Activated CD8-positive, alpha-beta T cell treated with anti-CD3 and anti-CD28 coated beads for 36 hours (primary cell): ENCODE measurements at regions not wholly inside any gene's neighbourhood (a gene's known extent, or its start where the extent isn't known, plus 50 kb on each side); places are given as distances from the start of the nearest gene placed in this dataset.
"Not testable (repeated sequence)": the region's sequence is repeated elsewhere in the genome, so short reads cannot be mapped to it uniquely, and the experiment has no call there.

Experiments used
- ATAC-seq: fragments of 200-7000 bp; cut with Tn5 transposase; one replicate; pipeline ENCODE4 v1.10.0; 2021; ENCODE audit warnings: mild to moderate bottlenecking, moderate library complexity
- CTCF ChIA-PET: fragments of 350-600 bp; sonication (Branson Sonifier 250); formaldehyde crosslinking; loops from one replicate; lab custom pipeline; 2021; ENCODE audit warnings: antibody characterized with exemption; lab: Charles Lee
- POLR2A ChIA-PET: fragments of 350-600 bp; sonication (Branson Sonifier 250); formaldehyde crosslinking; loops from one replicate; lab custom pipeline; 2021; ENCODE audit warnings: antibody characterized with exemption; lab: Charles Lee
- DNase-seq: peaks from one replicate; pipeline ENCODE4 v3.0.0-alpha.2; 2020
- H3K27ac Mint-ChIP-seq: one replicate; pipeline ENCODE4 v1.8.0; 2021; ENCODE audit warnings: mild to moderate bottlenecking, mixed read lengths
- H3K27me3 Mint-ChIP-seq: one replicate; pipeline ENCODE4 v1.8.0; 2021; ENCODE audit warnings: mixed read lengths
- H3K36me3 Mint-ChIP-seq: one replicate; pipeline ENCODE4 v1.8.0; 2021; ENCODE audit warnings: low read depth, mixed read lengths
- H3K4me1 Mint-ChIP-seq: one replicate; pipeline ENCODE4 v1.8.0; 2021; ENCODE audit warnings: low read depth, mixed read lengths
- H3K4me3 Mint-ChIP-seq: one replicate; pipeline ENCODE4 v1.8.0; 2021; ENCODE audit warnings: mild to moderate bottlenecking, moderate library complexity, mixed read lengths
- H3K9me3 Mint-ChIP-seq: one replicate; pipeline ENCODE4 v1.8.0; 2021; ENCODE audit warnings: mixed read lengths
- CTCF ChIP-seq: fragments of 200-600 bp; IDR thresholded peaks from one replicate; pipeline ENCODE4 v1.8.0; 2022; ENCODE audit warnings: antibody characterized with exemption, mild to moderate bottlenecking
- intact Hi-C: fragments of 100-400 bp; cut with micrococcal nuclease; formaldehyde crosslinking; loops from one replicate; pipeline ENCODE4 v1.10.0; 2022

GRCh38 chr2:129015397-129016285 lies 697.0 kb upstream of the HS6ST1 start:
- Mint-ChIP-seq H3K27me3 (no peaks in the 10 kb centered on the region), H3K27ac (no peak overlapping the region), H3K36me3 (no peaks in the 10 kb centered on the region), H3K4me1 (no peaks in the 10 kb centered on the region), H3K4me3 (no peak overlapping the region), H3K9me3 (no peaks in the 10 kb centered on the region)
- TF ChIP-seq CTCF = no peak
- intact Hi-C loops = no loop called here
- CTCF ChIA-PET = no interaction called here
- ATAC-seq = no peak
- DNase-seq = no peak
- POLR2A ChIA-PET = no interaction called here

- no peak overlapping the region for H3K4me3 Mint-ChIP-seq
- intact Hi-C loops = no loop called here
- no peaks in the 10 kb centered on the region for H3K9me3 Mint-ChIP-seq
- no peak for TF ChIP-seq CTCF
- DNase-seq (no peak), ATAC-seq (no peak)
- CTCF ChIA-PET = no interaction called here
- no peaks in the 10 kb centered on the region for H3K36me3 Mint-ChIP-seq
- no peak overlapping the region for H3K27ac Mint-ChIP-seq
- POLR2A ChIA-PET = no interaction called here
- H3K4me1 Mint-ChIP-seq = no peaks in the 10 kb centered on the region
- H3K27me3 Mint-ChIP-seq = no peaks in the 10 kb centered on the region
Observed at GRCh38 chr2:129016972-129017371, 698.3 kb upstream of the HS6ST1 start.

GRCh38 chr2:129024796-129025195 lies 706.1 kb upstream of the HS6ST1 start:
- ATAC-seq (no peak), DNase-seq (no peak)
- TF ChIP-seq CTCF = no peak
- CTCF ChIA-PET = no interaction called here
- H3K27me3 Mint-ChIP-seq = no peaks in the 10 kb centered on the region
- intact Hi-C loops = no loop called here
- no peaks in the 10 kb centered on the region for H3K4me1 Mint-ChIP-seq
- peaks cover 2% of the 10 kb centered on the region for H3K9me3 Mint-ChIP-seq
- POLR2A ChIA-PET = no interaction called here
- no peak overlapping the region for H3K27ac Mint-ChIP-seq
- no peak overlapping the region for H3K4me3 Mint-ChIP-seq
- no peaks in the 10 kb centered on the region for H3K36me3 Mint-ChIP-seq

- TF ChIP-seq CTCF = no peak
- H3K27ac Mint-ChIP-seq = no peak overlapping the region
- ATAC-seq = no peak
- no peaks in the 10 kb centered on the region for H3K27me3 Mint-ChIP-seq
- intact Hi-C loops = no loop called here
- peaks cover 3% of the 10 kb centered on the region for H3K9me3 Mint-ChIP-seq
- no peaks in the 10 kb centered on the region for H3K36me3 Mint-ChIP-seq
- no peak for DNase-seq
- CTCF ChIA-PET = no interaction called here
- no peak overlapping the region for H3K4me3 Mint-ChIP-seq
- POLR2A ChIA-PET = no interaction called here
- H3K4me1 Mint-ChIP-seq = no peaks in the 10 kb centered on the region
Observed at GRCh38 chr2:129035992-129036391, 717.3 kb upstream of the HS6ST1 start.

- POLR2A ChIA-PET, DNase-seq, H3K36me3 Mint-ChIP-seq, H3K4me1 Mint-ChIP-seq, CTCF ChIA-PET, H3K9me3 Mint-ChIP-seq, H3K27ac Mint-ChIP-seq, H3K27me3 Mint-ChIP-seq, H3K4me3 Mint-ChIP-seq, ATAC-seq, intact Hi-C loops: not testable (repeated sequence)
Observed at GRCh38 chr2:129043677-129044076, 725.0 kb upstream of the HS6ST1 start.

GRCh38 chr2:129046475-129046874 lies 727.8 kb upstream of the HS6ST1 start:
- H3K4me1 Mint-ChIP-seq, CTCF ChIA-PET, POLR2A ChIA-PET, H3K27ac Mint-ChIP-seq, H3K9me3 Mint-ChIP-seq, ATAC-seq, DNase-seq, H3K27me3 Mint-ChIP-seq, H3K36me3 Mint-ChIP-seq, H3K4me3 Mint-ChIP-seq, intact Hi-C loops: not testable (repeated sequence)
